Parathyroid adenoma (tissue), 2 donors: ENCODE measurements at regions not wholly inside any gene's neighbourhood (a gene's known extent, or its start where the extent isn't known, plus 50 kb on each side); places are given as distances from the start of the nearest gene placed in this dataset.

Experiments used
- H2AFZ ChIP-seq: fragments of 300-600 bp; sonication (generic); one replicate; pipeline ENCODE4 v1.7.0; 2017; ENCODE audit warnings: antibody characterized with exemption, mild to moderate bottlenecking
- H3K27ac ChIP-seq: fragments of 300-600 bp; sonication (generic); one replicate; pipeline ENCODE4 v1.7.0; 2017
- H3K27me3 ChIP-seq: fragments of 300-600 bp; sonication (generic); one replicate; pipeline ENCODE4 v1.7.0; 2017; ENCODE audit warnings: low read length; ENCODE audit not compliant: control insufficient read depth, insufficient read depth
- H3K36me3 ChIP-seq: fragments of 300-600 bp; sonication (generic); one replicate; pipeline ENCODE4 v1.7.0; 2017; ENCODE audit warnings: low read length; ENCODE audit not compliant: control insufficient read depth, insufficient read depth
- H3K4me1 ChIP-seq: fragments of 300-600 bp; sonication (generic); one replicate; pipeline ENCODE4 v1.7.0; 2017; ENCODE audit warnings: control low read depth
- H3K4me2 ChIP-seq: fragments of 300-600 bp; sonication (generic); one replicate; pipeline ENCODE4 v1.7.0; 2017; ENCODE audit warnings: low read length
- H3K4me3 ChIP-seq: fragments of 300-600 bp; sonication (generic); one replicate; pipeline ENCODE4 v1.7.0; 2017; ENCODE audit warnings: low read depth, low read length
- H3K79me2 ChIP-seq: fragments of 300-600 bp; sonication (generic); one replicate; pipeline ENCODE4 v1.7.0; 2017; ENCODE audit warnings: control low read depth
- H3K9ac ChIP-seq: fragments of 300-600 bp; sonication (generic); one replicate; pipeline ENCODE4 v1.7.0; 2017; ENCODE audit warnings: mild to moderate bottlenecking
- H3K9me3 ChIP-seq: fragments of 300-600 bp; sonication (generic); one replicate; pipeline ENCODE4 v1.7.0; 2017; ENCODE audit warnings: low read length; ENCODE audit not compliant: control insufficient read depth
- CTCF ChIP-seq: fragments of 300-600 bp; sonication (generic); IDR thresholded peaks from one replicate; pipeline ENCODE4 v1.7.0; 2017; ENCODE audit warnings: antibody characterized with exemption, mild to moderate bottlenecking
- donor health status: primary hyperparathyroidism.

- TF ChIP-seq CTCF = no peak
- no peaks in the 10 kb centered on the region for H3K9me3 ChIP-seq
Measured at GRCh38 chr11:81421251-81421860, 1312.3 kb downstream of the FAM181B start.

GRCh38 chr11:81420668-81421250 lies 1312.9 kb downstream of the FAM181B start:
- no peak overlapping the region for H2AFZ ChIP-seq
- H3K4me3 ChIP-seq = no peak overlapping the region
- no peak overlapping the region for H3K4me2 ChIP-seq
- H3K9ac ChIP-seq = no peak overlapping the region
- H3K9me3 ChIP-seq = no peaks in the 10 kb centered on the region
- no peaks in the 10 kb centered on the region for H3K79me2 ChIP-seq
- no peak overlapping the region for H3K27ac ChIP-seq
- TF ChIP-seq CTCF = no peak
- H3K4me1 ChIP-seq = no peaks in the 10 kb centered on the region
- no peaks in the 10 kb centered on the region for H3K27me3 ChIP-seq
- H3K36me3 ChIP-seq = no peaks in the 10 kb centered on the region

More at GRCh38 chr11:81421251-81421860, 1312.3 kb downstream of the FAM181B start:
- Histone ChIP-seq H3K4me2 (no peak overlapping the region), H3K27me3 (no peaks in the 10 kb centered on the region), H3K9ac (no peak overlapping the region), H3K27ac (no peak overlapping the region), H2AFZ (no peak overlapping the region), H3K4me3 (no peak overlapping the region), H3K36me3 (no peaks in the 10 kb centered on the region), H3K79me2 (no peaks in the 10 kb centered on the region), H3K4me1 (no peaks in the 10 kb centered on the region)

GRCh38 chr11:81397316-81397715 lies 1336.3 kb downstream of the FAM181B start:
- H3K27ac ChIP-seq = no peak overlapping the region
- H3K27me3 ChIP-seq = no peaks in the 10 kb centered on the region
- no peak overlapping the region for H2AFZ ChIP-seq
- no peaks in the 10 kb centered on the region for H3K9me3 ChIP-seq
- H3K4me2 ChIP-seq = no peak overlapping the region
- H3K36me3 ChIP-seq = no peaks in the 10 kb centered on the region
- H3K4me1 ChIP-seq = no peaks in the 10 kb centered on the region
- H3K9ac ChIP-seq = no peak overlapping the region
- H3K79me2 ChIP-seq = no peaks in the 10 kb centered on the region
- no peak for TF ChIP-seq CTCF
- no peak overlapping the region for H3K4me3 ChIP-seq

DNA sequence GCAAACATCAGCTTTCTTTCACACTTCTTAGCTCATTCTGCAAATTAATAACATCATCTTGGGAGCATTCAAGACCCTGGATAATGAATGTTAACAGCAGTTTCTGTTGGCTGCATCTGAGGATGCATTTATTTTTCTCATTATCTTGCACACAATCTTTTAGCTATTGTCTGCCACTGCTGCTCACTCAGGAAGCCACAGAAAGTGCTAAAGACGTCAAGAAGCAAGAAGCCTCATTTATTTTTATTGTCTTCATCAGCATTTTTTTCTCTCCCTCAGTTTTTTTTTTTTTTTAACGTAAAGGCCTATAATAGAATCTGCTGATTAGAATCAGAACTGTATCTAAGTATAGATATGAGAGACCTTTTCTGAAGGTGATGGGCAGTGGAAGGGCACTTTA lies 1339.4 kb downstream of the FAM181B start:
- Histone ChIP-seq H3K4me2 (no peak overlapping the region), H3K27me3 (no peaks in the 10 kb centered on the region), H2AFZ (no peak overlapping the region), H3K79me2 (no peaks in the 10 kb centered on the region), H3K4me1 (no peaks in the 10 kb centered on the region), H3K36me3 (no peaks in the 10 kb centered on the region), H3K4me3 (no peak overlapping the region), H3K9me3 (no peaks in the 10 kb centered on the region), H3K9ac (no peak overlapping the region), H3K27ac (no peak overlapping the region)
- TF ChIP-seq CTCF = no peak

GRCh38 chr11:81388326-81388725 lies 1345.3 kb downstream of the FAM181B start:
- Histone ChIP-seq H3K4me1 (no peaks in the 10 kb centered on the region), H3K36me3 (no peaks in the 10 kb centered on the region), H3K9ac (no peak overlapping the region), H3K27ac (no peak overlapping the region), H3K9me3 (no peaks in the 10 kb centered on the region), H3K4me3 (no peak overlapping the region), H3K27me3 (no peaks in the 10 kb centered on the region), H3K79me2 (no peaks in the 10 kb centered on the region), H2AFZ (no peak overlapping the region), H3K4me2 (no peak overlapping the region)
- TF ChIP-seq CTCF = no peak
